Liver (tissue), 8 donors: ENCODE measurements at regions not wholly inside any gene's neighbourhood (a gene's known extent, or its start where the extent isn't known, plus 50 kb on each side); places are given as distances from the start of the nearest gene placed in this dataset.
A peak's percentile ranks its signal among the peaks of the same experiment; 100 is the strongest.

Experiments
- DNase-seq: peaks from one replicate; pipeline ENCODE4 v3.0.0-alpha.2; 2017; ENCODE audit warnings: low spot score
- H3K27ac ChIP-seq, 2 donors: one replicate each; pipeline ENCODE4 v1.7.0; 2013; ENCODE audit warnings: inconsistent platforms in 2 of 2, low read length in 2 of 2, control low read depth in 1 of 2, low read depth in 1 of 2, mild to moderate bottlenecking in 1 of 2
- H3K27me3 ChIP-seq, 4 donors: one replicate each; pipeline versions ENCODE4 v1.6.1 to v1.7.0; 2013; ENCODE audit warnings: low read length in 3 of 4, inconsistent platforms in 1 of 4, mild to moderate bottlenecking in 1 of 4, moderate library complexity in 1 of 4; ENCODE audit not compliant: control insufficient read depth in 4 of 4, insufficient read depth in 4 of 4
- H3K36me3 ChIP-seq, 4 donors: one replicate each; pipeline versions ENCODE4 v1.6.1 to v1.7.0; 2013; ENCODE audit warnings: low read length in 3 of 4, mild to moderate bottlenecking in 3 of 4, low read depth in 1 of 4, moderate library complexity in 1 of 4; ENCODE audit not compliant: control insufficient read depth in 4 of 4, insufficient read depth in 3 of 4
- H3K4me1 ChIP-seq, 4 donors: one replicate each; pipeline versions ENCODE4 v1.6.1 to v1.7.0; 2013; ENCODE audit warnings: low read length in 3 of 4, mild to moderate bottlenecking in 3 of 4, moderate library complexity in 1 of 4; ENCODE audit not compliant: control insufficient read depth in 4 of 4, insufficient read depth in 4 of 4
- H3K4me3 ChIP-seq, 3 donors: one replicate each; pipeline versions ENCODE4 v1.6.1 to v1.7.0; 2013; ENCODE audit warnings: low read length in 3 of 3, control low read depth in 1 of 3, low read depth in 1 of 3, mild to moderate bottlenecking in 1 of 3
- H3K9ac ChIP-seq, 2 donors: one replicate each; pipeline ENCODE4 v1.7.0; 2013; ENCODE audit warnings: low read length in 2 of 2, mild to moderate bottlenecking in 2 of 2, moderate library complexity in 2 of 2, control low read depth in 1 of 2, low read depth in 1 of 2
- H3K9me3 ChIP-seq, 4 donors: one replicate each; pipeline versions ENCODE4 v1.6.1 to v1.7.0; 2013; ENCODE audit warnings: low read length in 3 of 4; ENCODE audit not compliant: control insufficient read depth in 4 of 4
- FOXA2 ChIP-seq: IDR thresholded peaks from 2 replicates; pipeline ENCODE4 v1.6.1; 2016; ENCODE audit warnings: antibody characterized with exemption
- GABPA ChIP-seq, 2 donors: IDR thresholded peaks in 1 of 2; conservative IDR thresholded peaks in 1 of 2; 2 replicates each; pipeline ENCODE4 v1.6.1; 2016; ENCODE audit warnings: antibody characterized with exemption in 2 of 2, mild to moderate bottlenecking in 1 of 2, moderate library complexity in 1 of 2
- HNF4A ChIP-seq, 2 donors: conservative IDR thresholded peaks; 2 replicates each; pipeline ENCODE4 v1.6.1; 2016; ENCODE audit warnings: antibody characterized with exemption in 2 of 2, mild to moderate bottlenecking in 2 of 2
- JUND ChIP-seq, 2 donors: IDR thresholded peaks; 2 replicates each; pipeline ENCODE4 v1.6.1; 2016; ENCODE audit warnings: antibody characterized with exemption in 2 of 2
- NR2F2 ChIP-seq: IDR thresholded peaks from 2 replicates; pipeline ENCODE4 v1.6.1; 2016; ENCODE audit warnings: antibody characterized with exemption
- RAD21 ChIP-seq, 2 donors: IDR thresholded peaks; 2 replicates each; pipeline ENCODE4 v1.6.1; 2016; ENCODE audit warnings: antibody characterized with exemption in 2 of 2, mild to moderate bottlenecking in 2 of 2
- REST ChIP-seq: IDR thresholded peaks from 2 replicates; pipeline ENCODE4 v1.6.1; 2016; ENCODE audit warnings: antibody characterized with exemption, mild to moderate bottlenecking
- RXRA ChIP-seq, 2 donors: IDR thresholded peaks; 2 replicates each; pipeline ENCODE4 v1.6.1; 2017 to 2018; ENCODE audit warnings: antibody characterized with exemption in 2 of 2, mild to moderate bottlenecking in 1 of 2
- SP1 ChIP-seq: IDR thresholded peaks from 2 replicates; pipeline ENCODE4 v1.6.1; 2018; ENCODE audit warnings: antibody characterized with exemption, mild to moderate bottlenecking
- YY1 ChIP-seq: IDR thresholded peaks from 2 replicates; pipeline ENCODE4 v1.6.1; 2016; ENCODE audit warnings: antibody characterized with exemption, mild to moderate bottlenecking
- WGBS: extraction: QIAGEN DNeasy Blood & Tissue Kit; methylation state at CpG from one replicate; pipeline ENCODE4 v1.1.7; 2013; 5-methylcytosine and 5-hydroxymethylcytosine counted together
- TF ChIP-seq, protein P1 (sequence below): IDR thresholded peaks from 2 replicates; pipeline ENCODE4 v1.6.1; 2016; ENCODE audit warnings: antibody characterized with exemption
- TF ChIP-seq, protein P2 (sequence below): fragments of 150-350 bp; IDR thresholded peaks from 2 replicates; pipeline ENCODE4 v1.5.1; 2017; ENCODE audit warnings: improper control_type of control experiment, low read depth, low read length; ENCODE audit not compliant: missing input control
- TF ChIP-seq, protein P3 (sequence below): IDR thresholded peaks from 2 replicates; pipeline ENCODE4 v1.6.1; 2016; ENCODE audit warnings: antibody characterized with exemption
- donor health status: healthy.
- donor health status: healthy.
- donor health status: healthy.
- donor health status: healthy.
- donor health status: healthy.

GRCh38 chr6:3928111-3928510, 78.9 kb downstream of the FAM50B start:
- Histone ChIP-seq H3K36me3 (no peaks in the 10 kb centered on the region), H3K27me3 (no peaks in the 10 kb centered on the region), H3K4me3 (no peak overlapping the region), H3K9ac (no peak overlapping the region), H3K27ac (no peak overlapping the region), H3K4me1 (peaks cover 0 to 2% (median 0%) of the 10 kb centered on the region in 4 donors), H3K9me3 (no peaks in the 10 kb centered on the region)
- 68% methylated on average over 5 of the region's 5 CpGs for WGBS
- DNase-seq, result no peak
- TF ChIP-seq, protein P1, sequence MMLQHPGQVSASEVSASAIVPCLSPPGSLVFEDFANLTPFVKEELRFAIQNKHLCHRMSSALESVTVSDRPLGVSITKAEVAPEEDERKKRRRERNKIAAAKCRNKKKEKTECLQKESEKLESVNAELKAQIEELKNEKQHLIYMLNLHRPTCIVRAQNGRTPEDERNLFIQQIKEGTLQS, result no peak
- TF ChIP-seq NR2F2 (no peak), HNF4A (conservative IDR thresholded peaks at IDR 0.05) (no peak), FOXA2 (no peak)
- TF ChIP-seq, protein P2, sequence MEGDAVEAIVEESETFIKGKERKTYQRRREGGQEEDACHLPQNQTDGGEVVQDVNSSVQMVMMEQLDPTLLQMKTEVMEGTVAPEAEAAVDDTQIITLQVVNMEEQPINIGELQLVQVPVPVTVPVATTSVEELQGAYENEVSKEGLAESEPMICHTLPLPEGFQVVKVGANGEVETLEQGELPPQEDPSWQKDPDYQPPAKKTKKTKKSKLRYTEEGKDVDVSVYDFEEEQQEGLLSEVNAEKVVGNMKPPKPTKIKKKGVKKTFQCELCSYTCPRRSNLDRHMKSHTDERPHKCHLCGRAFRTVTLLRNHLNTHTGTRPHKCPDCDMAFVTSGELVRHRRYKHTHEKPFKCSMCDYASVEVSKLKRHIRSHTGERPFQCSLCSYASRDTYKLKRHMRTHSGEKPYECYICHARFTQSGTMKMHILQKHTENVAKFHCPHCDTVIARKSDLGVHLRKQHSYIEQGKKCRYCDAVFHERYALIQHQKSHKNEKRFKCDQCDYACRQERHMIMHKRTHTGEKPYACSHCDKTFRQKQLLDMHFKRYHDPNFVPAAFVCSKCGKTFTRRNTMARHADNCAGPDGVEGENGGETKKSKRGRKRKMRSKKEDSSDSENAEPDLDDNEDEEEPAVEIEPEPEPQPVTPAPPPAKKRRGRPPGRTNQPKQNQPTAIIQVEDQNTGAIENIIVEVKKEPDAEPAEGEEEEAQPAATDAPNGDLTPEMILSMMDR, result no peak

DNA sequence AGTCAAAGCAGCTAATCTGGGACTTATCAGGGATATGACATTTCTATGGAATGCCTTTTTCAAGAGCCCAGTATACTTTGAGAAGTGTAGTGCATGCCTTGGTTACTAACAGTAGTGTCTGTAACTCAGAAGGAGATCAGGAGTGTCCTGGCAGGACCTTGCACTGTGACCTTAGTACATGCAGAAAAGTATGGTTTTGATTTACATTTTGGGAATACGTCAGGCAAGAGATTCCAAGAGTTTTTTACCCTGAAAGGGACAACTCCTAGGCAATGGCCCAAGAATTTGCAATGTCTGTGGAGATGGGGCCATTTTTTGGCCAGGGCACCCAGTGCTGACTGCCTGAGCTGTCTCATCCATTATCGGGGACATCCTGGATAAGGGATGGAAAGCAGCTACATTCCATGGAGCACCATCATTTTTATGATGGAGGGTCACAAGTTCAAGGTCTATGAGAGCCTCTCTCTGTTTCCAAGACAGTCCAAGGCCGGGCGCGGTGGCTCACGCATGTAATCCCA, 80.2 kb downstream of the FAM50B start:
- no peaks in the 10 kb centered on the region for H3K27me3 ChIP-seq
- peaks cover 0 to 2% (median 0%) of the 10 kb centered on the region in 4 donors for H3K4me1 ChIP-seq
- H3K27ac ChIP-seq, result no peak overlapping the region
- H3K36me3 ChIP-seq, result no peaks in the 10 kb centered on the region
- H3K9ac ChIP-seq, result no peak overlapping the region
- H3K9me3 ChIP-seq, result no peaks in the 10 kb centered on the region
- 86% methylated on average over 6 of the region's 6 CpGs for WGBS
- H3K4me3 ChIP-seq, result no peak overlapping the region
- no peak for DNase-seq
- TF ChIP-seq JUND (IDR thresholded peaks at IDR 0.05) (no peak), GABPA (IDR thresholded peaks at IDR 0.05 in 1 of 2, conservative IDR thresholded peaks at IDR 0.05 in 1 of 2) (no peak), RAD21 (IDR thresholded peaks at IDR 0.05) (peak in 1 of 2 donors; percentile 3), NR2F2 (peak; percentile 83), RXRA (IDR thresholded peaks at IDR 0.05) (peak in 1 of 2 donors; percentile 20), REST (no peak)

DNA sequence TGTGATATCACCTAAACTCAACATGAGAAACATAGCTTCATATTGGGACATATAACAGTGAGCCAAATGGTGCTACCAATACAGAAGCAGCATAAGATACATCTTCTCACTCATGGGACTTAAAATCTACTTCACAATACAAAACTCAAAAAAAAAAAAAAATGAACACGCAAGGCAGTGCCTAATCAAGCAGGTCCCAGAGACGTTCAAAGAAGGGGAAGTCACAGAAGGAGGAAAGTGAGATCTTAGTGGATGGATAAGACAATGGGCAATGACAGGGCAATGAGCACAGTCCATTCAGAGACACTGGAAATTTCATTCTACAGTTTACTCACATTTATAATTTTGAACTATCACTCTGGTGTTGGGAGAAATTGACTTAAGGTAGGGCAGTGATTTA, 88.3 kb downstream of the FAM50B start:
- no peak for DNase-seq
- 87% methylated on average over 2 of the region's 2 CpGs for WGBS
- no peak overlapping the region for H3K27ac ChIP-seq
- H3K4me1 ChIP-seq, result peaks cover 0 to 2% (median 0%) of the 10 kb centered on the region in 4 donors
- no peaks in the 10 kb centered on the region for H3K9me3 ChIP-seq
- H3K4me3 ChIP-seq, result no peak overlapping the region
- H3K36me3 ChIP-seq, result no peaks in the 10 kb centered on the region
- TF ChIP-seq HNF4A (conservative IDR thresholded peaks at IDR 0.05) (no peak), GABPA (IDR thresholded peaks at IDR 0.05 in 1 of 2, conservative IDR thresholded peaks at IDR 0.05 in 1 of 2) (no peak), RAD21 (IDR thresholded peaks at IDR 0.05) (no peak), NR2F2 (no peak), YY1 (no peak), SP1 (no peak), JUND (IDR thresholded peaks at IDR 0.05) (no peak)
- TF ChIP-seq, protein P3, sequence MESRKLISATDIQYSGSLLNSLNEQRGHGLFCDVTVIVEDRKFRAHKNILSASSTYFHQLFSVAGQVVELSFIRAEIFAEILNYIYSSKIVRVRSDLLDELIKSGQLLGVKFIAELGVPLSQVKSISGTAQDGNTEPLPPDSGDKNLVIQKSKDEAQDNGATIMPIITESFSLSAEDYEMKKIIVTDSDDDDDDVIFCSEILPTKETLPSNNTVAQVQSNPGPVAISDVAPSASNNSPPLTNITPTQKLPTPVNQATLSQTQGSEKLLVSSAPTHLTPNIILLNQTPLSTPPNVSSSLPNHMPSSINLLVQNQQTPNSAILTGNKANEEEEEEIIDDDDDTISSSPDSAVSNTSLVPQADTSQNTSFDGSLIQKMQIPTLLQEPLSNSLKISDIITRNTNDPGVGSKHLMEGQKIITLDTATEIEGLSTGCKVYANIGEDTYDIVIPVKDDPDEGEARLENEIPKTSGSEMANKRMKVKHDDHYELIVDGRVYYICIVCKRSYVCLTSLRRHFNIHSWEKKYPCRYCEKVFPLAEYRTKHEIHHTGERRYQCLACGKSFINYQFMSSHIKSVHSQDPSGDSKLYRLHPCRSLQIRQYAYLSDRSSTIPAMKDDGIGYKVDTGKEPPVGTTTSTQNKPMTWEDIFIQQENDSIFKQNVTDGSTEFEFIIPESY, result no peak
- TF ChIP-seq, protein P2, result no peak
- TF ChIP-seq, protein P1, result no peak
- no peak overlapping the region for H3K9ac ChIP-seq
- no peaks in the 10 kb centered on the region for H3K27me3 ChIP-seq
